ENCODE measurements at regions not wholly inside any gene's neighbourhood (a gene's known extent, or its start where the extent isn't known, plus 50 kb on each side); places are given as distances from the start of the nearest gene placed in this dataset.

- no peak for DNase-seq
These were observed 271.5 kb downstream of the TLE3 start for GRCh38 chr15:69825941-69826818.

DNA sequence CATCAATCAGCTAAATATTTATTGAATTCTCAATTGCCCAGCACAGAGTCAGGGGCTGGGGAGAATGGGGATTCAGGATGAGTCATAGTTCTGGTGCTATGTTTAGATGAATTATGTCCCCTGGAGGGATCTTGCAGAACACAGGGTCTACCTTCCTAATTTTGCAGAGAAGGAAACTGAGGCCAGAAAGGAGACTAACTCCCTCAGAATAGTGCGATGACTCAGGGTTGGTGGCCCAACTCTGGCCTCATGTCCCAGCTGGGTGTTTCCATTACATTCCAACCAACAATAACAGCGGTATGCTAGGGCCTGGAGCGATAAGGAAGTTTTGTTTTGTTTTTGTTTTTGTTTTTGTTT is 270.9 kb downstream of the TLE3 start:
- DNase-seq, result no peak

DNA sequence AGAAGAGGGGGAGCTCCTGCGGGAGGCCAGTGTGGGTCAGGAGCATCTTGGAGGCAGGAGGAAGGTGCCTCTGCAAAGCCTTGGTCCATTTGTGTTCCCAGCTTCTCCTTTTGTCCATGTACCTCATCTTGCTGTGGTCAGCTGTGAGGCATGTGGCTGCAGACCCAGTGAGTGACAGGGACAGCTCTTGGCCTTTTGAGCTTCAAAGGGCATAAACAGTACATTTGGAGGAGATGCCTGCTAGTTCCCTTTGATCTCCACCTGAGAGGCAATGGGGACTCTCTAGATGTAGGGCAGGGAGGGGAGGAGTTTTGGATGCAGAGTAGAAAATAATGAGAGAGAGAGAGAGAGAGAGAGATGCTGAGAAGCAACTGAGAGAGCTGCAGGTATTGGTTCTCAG is 270.0 kb downstream of the TLE3 start:
- DNase-seq, result no peak

- no peak for DNase-seq
These were observed 269.4 kb downstream of the TLE3 start for GRCh38 chr15:69828181-69828828.

GRCh38 chr15:69829974-69830373 is 267.7 kb downstream of the TLE3 start:
- DNase-seq, result no peak

- DNase-seq, result no peak
These were observed 267.3 kb downstream of the TLE3 start for GRCh38 chr15:69830430-69830829.

GRCh38 chr15:69830876-69831275 is 266.8 kb downstream of the TLE3 start:
- no peak for DNase-seq

GRCh38 chr15:69834267-69834666 is 263.4 kb downstream of the TLE3 start:
- no peak for DNase-seq

- DNase-seq, result no peak
These were observed 263.0 kb downstream of the TLE3 start for GRCh38 chr15:69834761-69835160.

DNA sequence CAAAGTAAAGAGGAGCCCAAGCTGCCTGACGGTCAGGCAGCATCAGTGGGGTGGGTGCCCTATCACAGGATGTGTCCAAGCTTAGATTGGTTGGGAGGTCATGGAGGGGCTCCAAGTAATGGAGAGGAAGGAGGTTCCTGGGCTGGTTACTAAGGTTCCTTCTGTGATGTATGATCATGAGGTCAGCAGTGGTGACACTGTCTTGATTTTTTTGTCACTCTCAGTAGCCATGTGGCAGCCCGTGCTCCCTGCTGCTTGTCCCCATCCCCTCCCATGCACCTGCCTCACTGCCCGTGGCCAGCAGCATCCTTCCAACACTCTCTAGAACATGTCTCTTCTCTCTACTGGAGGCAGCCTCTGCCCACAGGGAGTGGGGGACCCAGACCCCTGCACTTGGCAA is 261.7 kb downstream of the TLE3 start:
- no peak for DNase-seq

- no peak for DNase-seq
These were observed 261.0 kb downstream of the TLE3 start for GRCh38 chr15:69836526-69837230.

- no peak for DNase-seq
These were observed 259.4 kb downstream of the TLE3 start for GRCh38 chr15:69838338-69838737.

- no peak for DNase-seq
These were observed 258.7 kb downstream of the TLE3 start for GRCh38 chr15:69838994-69839393.

DNA sequence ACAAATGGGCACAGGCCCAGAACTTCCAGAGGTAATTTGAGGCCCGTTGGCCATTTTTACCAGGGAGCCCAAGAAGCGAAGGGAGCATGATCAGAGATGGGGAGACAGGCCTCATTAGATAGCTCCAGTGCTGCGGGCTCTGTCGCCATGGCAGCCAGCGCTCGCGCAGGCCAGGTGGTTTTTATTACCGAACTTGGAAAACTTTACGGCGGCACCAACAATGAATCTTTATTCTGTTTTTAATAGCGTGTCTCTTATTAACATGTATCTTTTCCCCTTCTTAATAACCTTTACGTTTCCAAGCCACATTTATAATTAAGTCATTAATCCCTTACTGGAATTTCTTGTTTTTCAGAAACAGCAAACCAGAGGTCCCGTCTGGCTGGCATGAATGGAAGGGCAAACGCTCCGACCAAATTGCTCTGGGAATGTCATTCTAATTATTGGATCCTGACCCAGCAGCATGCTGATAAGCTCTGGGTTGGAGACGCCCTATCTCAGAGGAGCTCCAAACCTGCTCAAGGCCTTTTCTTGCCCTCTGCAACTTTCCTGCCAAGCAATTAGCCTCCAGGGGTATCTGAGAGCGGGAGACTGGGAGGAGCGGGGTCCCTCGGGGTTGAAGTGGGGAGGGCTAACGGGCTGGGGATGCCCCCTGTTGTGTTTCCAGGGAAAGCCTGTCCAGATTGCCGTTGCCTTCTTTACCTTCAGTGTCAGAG is 256.4 kb downstream of the TLE3 start:
- DNase-seq, result no peak

GRCh38 chr15:69842851-69843250 is 254.9 kb downstream of the TLE3 start:
- no peak for DNase-seq

GRCh38 chr15:69843276-69843899 is 254.3 kb downstream of the TLE3 start:
- no peak for DNase-seq

- no peak for DNase-seq
These were observed 253.8 kb downstream of the TLE3 start for GRCh38 chr15:69843900-69844304.

DNA sequence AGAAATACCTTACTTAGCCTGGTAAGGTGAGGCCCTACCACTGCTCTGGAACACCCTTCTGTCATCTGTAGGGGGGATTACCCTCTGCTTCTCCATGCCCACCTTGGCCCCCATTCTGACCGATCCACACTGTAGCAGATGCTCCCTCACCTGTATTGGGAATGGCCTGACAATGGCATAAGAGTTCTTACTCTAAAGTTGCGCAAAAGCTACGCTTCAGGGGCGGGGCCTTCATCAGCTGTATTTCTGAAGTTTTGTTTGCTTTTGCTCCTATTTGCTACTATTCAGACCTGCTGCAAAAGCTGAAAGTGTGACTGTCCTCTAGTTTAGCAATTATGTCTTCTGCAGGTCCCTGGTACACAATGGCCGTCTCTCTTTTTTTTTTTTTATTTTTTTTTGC is 252.6 kb downstream of the TLE3 start:
- no peak for DNase-seq

GRCh38 chr15:69847625-69848024 is 250.1 kb downstream of the TLE3 start:
- no peak for DNase-seq

DNA sequence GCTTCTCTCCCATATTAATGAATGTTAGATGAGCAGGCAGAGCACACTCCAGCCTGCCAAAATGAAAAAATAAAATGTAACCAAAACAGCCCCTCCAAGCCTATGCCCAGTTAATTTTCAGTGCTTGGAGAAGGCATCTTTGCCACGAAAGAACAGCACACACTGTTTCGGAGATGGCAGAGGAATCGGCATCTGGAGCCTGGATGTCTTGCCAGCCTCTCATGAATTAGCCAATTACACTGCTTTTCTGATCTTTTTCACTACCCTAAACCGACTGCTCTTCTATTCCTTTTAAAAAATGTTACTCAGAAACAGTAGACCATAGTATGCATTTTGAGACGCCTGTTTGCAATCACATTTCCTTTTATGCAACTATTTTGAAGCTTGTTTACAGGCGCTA is 249.6 kb downstream of the TLE3 start:
- DNase-seq, result no peak

DNA sequence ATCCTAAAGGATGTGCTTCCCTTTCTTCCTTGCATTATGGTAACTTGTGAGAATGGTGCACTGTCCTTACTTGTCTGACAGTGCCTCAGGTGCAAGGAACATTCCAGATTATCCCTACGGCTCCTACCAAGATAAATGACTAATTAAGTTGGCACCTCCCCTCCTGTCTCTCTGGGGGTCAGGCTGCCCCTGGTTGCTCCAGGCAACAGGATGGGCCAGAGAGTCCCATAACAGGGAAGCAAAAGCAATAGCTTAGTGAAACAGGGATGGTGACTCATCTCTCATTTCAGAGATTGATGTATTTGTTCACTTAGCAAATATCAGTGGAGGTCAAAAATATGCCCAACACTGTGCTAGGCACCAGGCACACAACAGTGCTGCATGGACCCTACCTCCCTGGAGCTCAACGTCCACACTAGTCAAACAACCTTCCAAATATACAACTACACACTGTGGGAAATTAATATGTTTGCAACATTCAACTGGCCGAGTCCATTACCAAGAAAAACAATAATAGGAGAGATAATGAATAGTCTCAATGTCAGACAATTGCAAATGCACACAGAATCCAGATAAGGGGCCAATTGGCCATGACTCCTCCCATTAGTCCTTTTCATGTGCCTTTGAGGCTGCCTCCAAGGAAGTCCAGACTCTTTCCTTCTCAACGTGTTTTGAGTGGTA is 249.0 kb downstream of the TLE3 start:
- no peak for DNase-seq

DNA sequence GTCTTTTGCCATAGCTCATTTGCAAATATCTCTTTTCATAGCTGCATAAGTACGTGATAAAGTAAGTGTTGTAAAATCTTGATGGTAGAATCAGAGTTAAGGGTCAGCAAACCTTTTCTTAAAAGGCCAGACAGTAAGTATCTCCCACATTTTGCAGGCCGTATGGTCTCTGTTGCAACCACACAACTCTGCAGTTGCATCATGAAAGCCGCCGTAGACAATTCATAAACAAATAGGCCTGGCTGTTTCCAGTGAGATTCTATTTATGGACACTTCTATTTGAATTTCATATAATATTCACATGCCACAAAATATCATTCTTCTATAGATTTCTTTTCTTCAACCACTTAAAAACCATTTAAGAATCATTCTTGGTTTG is 248.5 kb downstream of the TLE3 start:
- no peak for DNase-seq
